ENCODE measurements at regions not wholly inside any gene's neighbourhood (a gene's known extent, or its start where the extent isn't known, plus 50 kb on each side); places are given as distances from the start of the nearest gene placed in this dataset.
"Not testable (repeated sequence)": the region's sequence is repeated elsewhere in the genome, so short reads cannot be mapped to it uniquely, and the experiment has no call there.

DNA sequence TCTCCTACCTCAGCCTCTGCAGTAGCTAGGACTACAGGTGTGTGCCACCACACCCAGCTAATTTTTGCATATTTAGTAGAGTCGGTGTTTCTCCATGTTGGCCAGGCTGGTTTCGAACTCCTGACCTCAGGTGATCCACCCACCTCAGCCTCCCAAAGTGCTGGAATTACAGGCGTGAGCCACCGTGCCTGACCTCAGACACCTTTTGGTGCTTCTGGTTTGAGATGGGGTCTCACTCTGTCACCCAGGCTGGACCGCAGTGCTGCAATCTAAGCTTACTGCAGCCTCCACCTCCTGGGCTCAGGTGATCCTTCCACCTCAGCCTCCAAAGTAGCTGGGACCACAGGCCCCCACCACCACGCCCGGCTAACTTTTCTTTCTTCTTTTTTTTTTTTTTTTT lies 144.6 kb downstream of the OR4M2 start:
- TF ChIP-seq CTCF (IDR thresholded peaks at IDR 0.05 in 8 of 11, conservative IDR thresholded peaks at IDR 0.05 in 3 of 11); POLR2A (IDR thresholded peaks at IDR 0.05): not testable (repeated sequence)

Measured in spleen (tissue), 7 donors.